Liver (tissue), 8 donors: ENCODE measurements at regions not wholly inside any gene's neighbourhood (a gene's known extent, or its start where the extent isn't known, plus 50 kb on each side); places are given as distances from the start of the nearest gene placed in this dataset.

Source experiments
- DNase-seq: peaks from one replicate; pipeline ENCODE4 v3.0.0-alpha.2; 2017; ENCODE audit warnings: low spot score
- H3K27ac ChIP-seq, 2 donors: one replicate each; pipeline ENCODE4 v1.7.0; 2013; ENCODE audit warnings: inconsistent platforms in 2 of 2, low read length in 2 of 2, control low read depth in 1 of 2, low read depth in 1 of 2, mild to moderate bottlenecking in 1 of 2
- H3K27me3 ChIP-seq, 4 donors: one replicate each; pipeline versions ENCODE4 v1.6.1 to v1.7.0; 2013; ENCODE audit warnings: low read length in 3 of 4, inconsistent platforms in 1 of 4, mild to moderate bottlenecking in 1 of 4, moderate library complexity in 1 of 4; ENCODE audit not compliant: control insufficient read depth in 4 of 4, insufficient read depth in 4 of 4
- H3K36me3 ChIP-seq, 4 donors: one replicate each; pipeline versions ENCODE4 v1.6.1 to v1.7.0; 2013; ENCODE audit warnings: low read length in 3 of 4, mild to moderate bottlenecking in 3 of 4, low read depth in 1 of 4, moderate library complexity in 1 of 4; ENCODE audit not compliant: control insufficient read depth in 4 of 4, insufficient read depth in 3 of 4
- H3K4me1 ChIP-seq, 4 donors: one replicate each; pipeline versions ENCODE4 v1.6.1 to v1.7.0; 2013; ENCODE audit warnings: low read length in 3 of 4, mild to moderate bottlenecking in 3 of 4, moderate library complexity in 1 of 4; ENCODE audit not compliant: control insufficient read depth in 4 of 4, insufficient read depth in 4 of 4
- H3K4me3 ChIP-seq, 3 donors: one replicate each; pipeline versions ENCODE4 v1.6.1 to v1.7.0; 2013; ENCODE audit warnings: low read length in 3 of 3, control low read depth in 1 of 3, low read depth in 1 of 3, mild to moderate bottlenecking in 1 of 3
- H3K9ac ChIP-seq, 2 donors: one replicate each; pipeline ENCODE4 v1.7.0; 2013; ENCODE audit warnings: low read length in 2 of 2, mild to moderate bottlenecking in 2 of 2, moderate library complexity in 2 of 2, control low read depth in 1 of 2, low read depth in 1 of 2
- H3K9me3 ChIP-seq, 4 donors: one replicate each; pipeline versions ENCODE4 v1.6.1 to v1.7.0; 2013; ENCODE audit warnings: low read length in 3 of 4; ENCODE audit not compliant: control insufficient read depth in 4 of 4
- CTCF ChIP-seq: fragments of 150-350 bp; IDR thresholded peaks from 2 replicates; pipeline ENCODE4 v1.5.1; 2017; ENCODE audit warnings: improper control_type of control experiment, low read depth, low read length; ENCODE audit not compliant: missing input control
- EGR1 ChIP-seq, 2 donors: IDR thresholded peaks; 2 replicates each; pipeline ENCODE4 v1.6.1; 2016 to 2018; ENCODE audit warnings: antibody characterized with exemption in 2 of 2, low read depth in 2 of 2
- FOXA1 ChIP-seq: IDR thresholded peaks from 2 replicates; pipeline ENCODE4 v1.6.1; 2016; ENCODE audit warnings: antibody characterized with exemption
- FOXA2 ChIP-seq: IDR thresholded peaks from 2 replicates; pipeline ENCODE4 v1.6.1; 2016; ENCODE audit warnings: antibody characterized with exemption
- GABPA ChIP-seq, 2 donors: IDR thresholded peaks in 1 of 2; conservative IDR thresholded peaks in 1 of 2; 2 replicates each; pipeline ENCODE4 v1.6.1; 2016; ENCODE audit warnings: antibody characterized with exemption in 2 of 2, mild to moderate bottlenecking in 1 of 2, moderate library complexity in 1 of 2
- HNF4A ChIP-seq, 2 donors: conservative IDR thresholded peaks; 2 replicates each; pipeline ENCODE4 v1.6.1; 2016; ENCODE audit warnings: antibody characterized with exemption in 2 of 2, mild to moderate bottlenecking in 2 of 2
- HNF4G ChIP-seq: IDR thresholded peaks from 2 replicates; pipeline ENCODE4 v1.6.1; 2016; ENCODE audit warnings: antibody characterized with exemption
- JUND ChIP-seq, 2 donors: IDR thresholded peaks; 2 replicates each; pipeline ENCODE4 v1.6.1; 2016; ENCODE audit warnings: antibody characterized with exemption in 2 of 2
- NR2F2 ChIP-seq: IDR thresholded peaks from 2 replicates; pipeline ENCODE4 v1.6.1; 2016; ENCODE audit warnings: antibody characterized with exemption
- RAD21 ChIP-seq, 2 donors: IDR thresholded peaks; 2 replicates each; pipeline ENCODE4 v1.6.1; 2016; ENCODE audit warnings: antibody characterized with exemption in 2 of 2, mild to moderate bottlenecking in 2 of 2
- RXRA ChIP-seq, 2 donors: IDR thresholded peaks; 2 replicates each; pipeline ENCODE4 v1.6.1; 2017 to 2018; ENCODE audit warnings: antibody characterized with exemption in 2 of 2, mild to moderate bottlenecking in 1 of 2
- SP1 ChIP-seq: IDR thresholded peaks from 2 replicates; pipeline ENCODE4 v1.6.1; 2018; ENCODE audit warnings: antibody characterized with exemption, mild to moderate bottlenecking
- TAF1 ChIP-seq: conservative IDR thresholded peaks from 2 replicates; pipeline ENCODE4 v1.6.1; 2016; ENCODE audit warnings: antibody characterized with exemption, mild to moderate bottlenecking
- YY1 ChIP-seq: IDR thresholded peaks from 2 replicates; pipeline ENCODE4 v1.6.1; 2016; ENCODE audit warnings: antibody characterized with exemption, mild to moderate bottlenecking
- ZBTB33 ChIP-seq: IDR thresholded peaks from 2 replicates; pipeline ENCODE4 v1.6.1; 2016; ENCODE audit warnings: antibody characterized with exemption
- WGBS: extraction: QIAGEN DNeasy Blood & Tissue Kit; methylation state at CpG from one replicate; pipeline ENCODE4 v1.1.7; 2013; 5-methylcytosine and 5-hydroxymethylcytosine counted together
- TF ChIP-seq, protein P1 (sequence below): IDR thresholded peaks from 2 replicates; pipeline ENCODE4 v1.6.1; 2016; ENCODE audit warnings: antibody characterized with exemption
- TF ChIP-seq, protein P2 (sequence below): IDR thresholded peaks from 2 replicates; pipeline ENCODE4 v1.6.1; 2016; ENCODE audit warnings: antibody characterized with exemption, mild to moderate bottlenecking
- TF ChIP-seq, protein P3 (sequence below): IDR thresholded peaks from 2 replicates; pipeline ENCODE4 v1.6.1; 2016; ENCODE audit warnings: antibody characterized with exemption
- donor health status: healthy.
- donor health status: healthy.
- donor health status: healthy.
- donor health status: healthy.
- donor health status: healthy.

DNA sequence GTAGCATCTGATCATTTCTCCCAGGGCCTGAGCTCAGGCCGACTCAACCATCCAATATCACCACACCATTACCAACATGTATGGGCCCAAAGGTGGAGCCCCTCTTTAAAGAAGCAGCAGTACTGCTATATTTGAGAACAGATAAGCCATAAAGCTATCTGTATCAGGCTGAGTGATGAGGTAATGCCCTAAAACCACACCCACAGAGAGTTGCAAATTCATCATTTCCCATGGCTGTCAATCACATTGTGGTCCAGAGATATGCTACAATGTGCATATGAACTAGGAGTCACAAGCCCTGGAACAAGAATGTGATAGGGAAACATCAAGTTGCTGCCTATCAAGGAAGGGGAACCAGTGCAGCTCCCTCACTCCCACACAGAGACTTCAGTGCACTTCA is 52.6 kb upstream of the GALNT13 start:
- Histone ChIP-seq H3K27me3 (peaks cover 0 to under 1% (median 0%) of the 10 kb centered on the region in 4 donors), H3K9me3 (no peaks in the 10 kb centered on the region), H3K27ac (no peak overlapping the region), H3K4me3 (no peak overlapping the region), H3K36me3 (no peaks in the 10 kb centered on the region), H3K9ac (no peak overlapping the region), H3K4me1 (no peaks in the 10 kb centered on the region)
- DNase-seq: no peak
- TF ChIP-seq TAF1 (no peak), ZBTB33 (no peak)
- 78% methylated on average over 1 of the region's 1 CpG for WGBS

DNA sequence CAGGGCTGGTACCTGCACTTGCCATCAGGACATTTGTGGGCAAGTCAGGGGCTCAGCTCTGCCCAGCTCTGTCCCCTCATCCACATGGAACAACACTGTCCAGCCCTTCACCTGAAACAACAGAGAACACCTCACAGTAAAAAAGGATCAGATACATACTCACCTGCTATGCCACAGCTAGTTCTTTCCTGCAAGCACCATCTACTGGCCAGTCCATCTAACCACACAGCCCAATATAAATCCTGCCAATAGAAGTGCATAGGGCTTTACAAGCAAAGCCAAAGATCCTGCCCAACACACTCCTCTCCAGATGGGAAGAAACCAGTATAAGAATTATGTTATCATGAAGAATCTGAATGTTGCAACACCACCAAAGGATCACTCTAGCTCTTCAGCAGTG is 52.2 kb upstream of the GALNT13 start:
- no peak overlapping the region for H3K9ac ChIP-seq
- H3K9me3 ChIP-seq: no peaks in the 10 kb centered on the region
- no peaks in the 10 kb centered on the region for H3K4me1 ChIP-seq
- no peak overlapping the region for H3K4me3 ChIP-seq
- H3K36me3 ChIP-seq: no peaks in the 10 kb centered on the region
- H3K27ac ChIP-seq: no peak overlapping the region
- no peak for DNase-seq
- peaks cover 0 to 3% (median 0%) of the 10 kb centered on the region in 4 donors for H3K27me3 ChIP-seq
- no peak for TF ChIP-seq RXRA (IDR thresholded peaks at IDR 0.05)
- TF ChIP-seq NR2F2: no peak
- no peak for TF ChIP-seq FOXA2
- TF ChIP-seq, protein P1, sequence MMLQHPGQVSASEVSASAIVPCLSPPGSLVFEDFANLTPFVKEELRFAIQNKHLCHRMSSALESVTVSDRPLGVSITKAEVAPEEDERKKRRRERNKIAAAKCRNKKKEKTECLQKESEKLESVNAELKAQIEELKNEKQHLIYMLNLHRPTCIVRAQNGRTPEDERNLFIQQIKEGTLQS: no peak
- TF ChIP-seq ZBTB33: no peak
- TF ChIP-seq SP1: no peak
- TF ChIP-seq JUND (IDR thresholded peaks at IDR 0.05): no peak
- TF ChIP-seq, protein P2, sequence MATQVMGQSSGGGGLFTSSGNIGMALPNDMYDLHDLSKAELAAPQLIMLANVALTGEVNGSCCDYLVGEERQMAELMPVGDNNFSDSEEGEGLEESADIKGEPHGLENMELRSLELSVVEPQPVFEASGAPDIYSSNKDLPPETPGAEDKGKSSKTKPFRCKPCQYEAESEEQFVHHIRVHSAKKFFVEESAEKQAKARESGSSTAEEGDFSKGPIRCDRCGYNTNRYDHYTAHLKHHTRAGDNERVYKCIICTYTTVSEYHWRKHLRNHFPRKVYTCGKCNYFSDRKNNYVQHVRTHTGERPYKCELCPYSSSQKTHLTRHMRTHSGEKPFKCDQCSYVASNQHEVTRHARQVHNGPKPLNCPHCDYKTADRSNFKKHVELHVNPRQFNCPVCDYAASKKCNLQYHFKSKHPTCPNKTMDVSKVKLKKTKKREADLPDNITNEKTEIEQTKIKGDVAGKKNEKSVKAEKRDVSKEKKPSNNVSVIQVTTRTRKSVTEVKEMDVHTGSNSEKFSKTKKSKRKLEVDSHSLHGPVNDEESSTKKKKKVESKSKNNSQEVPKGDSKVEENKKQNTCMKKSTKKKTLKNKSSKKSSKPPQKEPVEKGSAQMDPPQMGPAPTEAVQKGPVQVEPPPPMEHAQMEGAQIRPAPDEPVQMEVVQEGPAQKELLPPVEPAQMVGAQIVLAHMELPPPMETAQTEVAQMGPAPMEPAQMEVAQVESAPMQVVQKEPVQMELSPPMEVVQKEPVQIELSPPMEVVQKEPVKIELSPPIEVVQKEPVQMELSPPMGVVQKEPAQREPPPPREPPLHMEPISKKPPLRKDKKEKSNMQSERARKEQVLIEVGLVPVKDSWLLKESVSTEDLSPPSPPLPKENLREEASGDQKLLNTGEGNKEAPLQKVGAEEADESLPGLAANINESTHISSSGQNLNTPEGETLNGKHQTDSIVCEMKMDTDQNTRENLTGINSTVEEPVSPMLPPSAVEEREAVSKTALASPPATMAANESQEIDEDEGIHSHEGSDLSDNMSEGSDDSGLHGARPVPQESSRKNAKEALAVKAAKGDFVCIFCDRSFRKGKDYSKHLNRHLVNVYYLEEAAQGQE: no peak
- TF ChIP-seq EGR1 (IDR thresholded peaks at IDR 0.05; ENCODE audit: low read depth in 2 of 2): no peak
- TF ChIP-seq FOXA1: no peak
- no peak for TF ChIP-seq CTCF
- TF ChIP-seq, protein P3, sequence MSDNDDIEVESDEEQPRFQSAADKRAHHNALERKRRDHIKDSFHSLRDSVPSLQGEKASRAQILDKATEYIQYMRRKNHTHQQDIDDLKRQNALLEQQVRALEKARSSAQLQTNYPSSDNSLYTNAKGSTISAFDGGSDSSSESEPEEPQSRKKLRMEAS: no peak
- TF ChIP-seq RAD21 (IDR thresholded peaks at IDR 0.05): no peak
- no peak for TF ChIP-seq HNF4G
- no peak for TF ChIP-seq HNF4A (conservative IDR thresholded peaks at IDR 0.05)
- TF ChIP-seq YY1: no peak
- TF ChIP-seq GABPA (IDR thresholded peaks at IDR 0.05 in 1 of 2, conservative IDR thresholded peaks at IDR 0.05 in 1 of 2): no peak
- no peak for TF ChIP-seq TAF1
